Vagina (tissue), 2 donors: ENCODE measurements at regions not wholly inside any gene's neighbourhood (a gene's known extent, or its start where the extent isn't known, plus 50 kb on each side); places are given as distances from the start of the nearest gene placed in this dataset.
"Not testable (repeated sequence)": the region's sequence is repeated elsewhere in the genome, so short reads cannot be mapped to it uniquely, and the experiment has no call there.

Source experiments
- DNase-seq, 2 donors: peaks; one replicate each; pipeline ENCODE4 v3.0.0-alpha.2; 2017; ENCODE audit errors: extremely low spot score in 2 of 2
- H3K27ac ChIP-seq: fragments of 200-600 bp; sonication (generic); one replicate; pipeline ENCODE4 v1.5.1; 2019
- H3K27me3 ChIP-seq: fragments of 200-600 bp; sonication (generic); one replicate; pipeline ENCODE4 v1.5.1; 2019
- H3K36me3 ChIP-seq, 2 donors: fragments of 200-600 bp; sonication (generic); one replicate each; pipeline ENCODE4 v1.5.1; 2017 to 2019
- H3K4me1 ChIP-seq: fragments of 200-600 bp; sonication (generic); one replicate; pipeline ENCODE4 v1.5.1; 2019
- H3K4me3 ChIP-seq, 2 donors: fragments of 200-600 bp; sonication (generic); 1 replicate in 1 of 2; 2 replicates in 1 of 2; pipeline ENCODE4 v1.5.1; 2016 to 2019
- H3K9me3 ChIP-seq: fragments of 200-600 bp; sonication (generic); one replicate; pipeline ENCODE4 v1.5.1; 2019
- POLR2A ChIP-seq, 2 donors: fragments of 450-650 bp; IDR thresholded peaks; one replicate each; pipeline ENCODE4 v1.6.1; 2017; ENCODE audit warnings: antibody characterized with exemption in 2 of 2, mild to moderate bottlenecking in 2 of 2, moderate library complexity in 2 of 2
- POLR2AphosphoS5 ChIP-seq, 2 donors: sonication (generic); formaldehyde crosslinking; IDR thresholded peaks; one replicate each; pipeline ENCODE4 v1.9.0; 2017; ENCODE audit warnings: antibody characterized with exemption in 2 of 2, mild to moderate bottlenecking in 2 of 2, low read depth in 1 of 2; ENCODE audit not compliant: insufficient read depth in 1 of 2
- intact Hi-C: fragments of 100-400 bp; cut with DNase I; formaldehyde crosslinking; loops from one replicate; pipeline ENCODE4 v1.15.1; 2023
- TF ChIP-seq, protein P1 (sequence below), 3 experiments: fragments of 450-650 bp in 2 of 3; fragments of 200-600 bp in 1 of 3; sonication (generic) in 1 of 3; IDR thresholded peaks; one replicate each; pipeline ENCODE4 v1.5.1; 2017 to 2019; ENCODE audit warnings: antibody characterized with exemption in 3 of 3, mild to moderate bottlenecking in 2 of 3, moderate library complexity in 2 of 3

GRCh38 chr5:72688916-72689315, 127.5 kb upstream of the TNPO1 start:
- intact Hi-C loops: no loop called here
- TF ChIP-seq, protein P1, sequence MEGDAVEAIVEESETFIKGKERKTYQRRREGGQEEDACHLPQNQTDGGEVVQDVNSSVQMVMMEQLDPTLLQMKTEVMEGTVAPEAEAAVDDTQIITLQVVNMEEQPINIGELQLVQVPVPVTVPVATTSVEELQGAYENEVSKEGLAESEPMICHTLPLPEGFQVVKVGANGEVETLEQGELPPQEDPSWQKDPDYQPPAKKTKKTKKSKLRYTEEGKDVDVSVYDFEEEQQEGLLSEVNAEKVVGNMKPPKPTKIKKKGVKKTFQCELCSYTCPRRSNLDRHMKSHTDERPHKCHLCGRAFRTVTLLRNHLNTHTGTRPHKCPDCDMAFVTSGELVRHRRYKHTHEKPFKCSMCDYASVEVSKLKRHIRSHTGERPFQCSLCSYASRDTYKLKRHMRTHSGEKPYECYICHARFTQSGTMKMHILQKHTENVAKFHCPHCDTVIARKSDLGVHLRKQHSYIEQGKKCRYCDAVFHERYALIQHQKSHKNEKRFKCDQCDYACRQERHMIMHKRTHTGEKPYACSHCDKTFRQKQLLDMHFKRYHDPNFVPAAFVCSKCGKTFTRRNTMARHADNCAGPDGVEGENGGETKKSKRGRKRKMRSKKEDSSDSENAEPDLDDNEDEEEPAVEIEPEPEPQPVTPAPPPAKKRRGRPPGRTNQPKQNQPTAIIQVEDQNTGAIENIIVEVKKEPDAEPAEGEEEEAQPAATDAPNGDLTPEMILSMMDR (IDR thresholded peaks at IDR 0.05): no peak
- TF ChIP-seq POLR2A (IDR thresholded peaks at IDR 0.05): no peak
- no peak for TF ChIP-seq POLR2AphosphoS5 (IDR thresholded peaks at IDR 0.05; ENCODE audit: insufficient read depth in 1 of 2, low read depth in 1 of 2)
- no peaks in the 10 kb centered on the region for H3K36me3 ChIP-seq
- H3K27me3 ChIP-seq: no peaks in the 10 kb centered on the region
- H3K27ac ChIP-seq: no peak overlapping the region
- no peak for DNase-seq
- no peaks in the 10 kb centered on the region for H3K9me3 ChIP-seq
- H3K4me3 ChIP-seq: no peak overlapping the region
- no peaks in the 10 kb centered on the region for H3K4me1 ChIP-seq

- intact Hi-C loops: no loop called here
- no peaks in the 10 kb centered on the region for H3K27me3 ChIP-seq
- no peaks in the 10 kb centered on the region for H3K9me3 ChIP-seq
- no peaks in the 10 kb centered on the region for H3K36me3 ChIP-seq
- TF ChIP-seq, protein P1 (IDR thresholded peaks at IDR 0.05): no peak
- no peak for TF ChIP-seq POLR2A (IDR thresholded peaks at IDR 0.05)
- TF ChIP-seq POLR2AphosphoS5 (IDR thresholded peaks at IDR 0.05; ENCODE audit: insufficient read depth in 1 of 2, low read depth in 1 of 2): no peak
- DNase-seq: no peak
- no peaks in the 10 kb centered on the region for H3K4me1 ChIP-seq
- no peak overlapping the region for H3K4me3 ChIP-seq
- H3K27ac ChIP-seq: no peak overlapping the region
Observed at GRCh38 chr5:72687288-72687687, 129.2 kb upstream of the TNPO1 start.

GRCh38 chr5:72682561-72682960, 133.9 kb upstream of the TNPO1 start:
- no peak for DNase-seq
- H3K27ac ChIP-seq: no peak overlapping the region
- TF ChIP-seq POLR2A (IDR thresholded peaks at IDR 0.05): no peak
- no peak for TF ChIP-seq POLR2AphosphoS5 (IDR thresholded peaks at IDR 0.05; ENCODE audit: insufficient read depth in 1 of 2, low read depth in 1 of 2)
- TF ChIP-seq, protein P1 (IDR thresholded peaks at IDR 0.05): no peak
- no peaks in the 10 kb centered on the region for H3K4me1 ChIP-seq
- no peaks in the 10 kb centered on the region for H3K9me3 ChIP-seq
- H3K36me3 ChIP-seq: no peaks in the 10 kb centered on the region
- no peaks in the 10 kb centered on the region for H3K27me3 ChIP-seq
- intact Hi-C loops: no loop called here
- no peak overlapping the region for H3K4me3 ChIP-seq

GRCh38 chr5:72681781-72682180, 134.7 kb upstream of the TNPO1 start:
- no peaks in the 10 kb centered on the region for H3K9me3 ChIP-seq
- intact Hi-C loops: no loop called here
- no peak overlapping the region for H3K4me3 ChIP-seq
- H3K4me1 ChIP-seq: no peaks in the 10 kb centered on the region
- no peaks in the 10 kb centered on the region for H3K27me3 ChIP-seq
- TF ChIP-seq POLR2A (IDR thresholded peaks at IDR 0.05) (no peak), POLR2AphosphoS5 (IDR thresholded peaks at IDR 0.05; ENCODE audit: insufficient read depth in 1 of 2, low read depth in 1 of 2) (no peak)
- TF ChIP-seq, protein P1 (IDR thresholded peaks at IDR 0.05): no peak
- H3K36me3 ChIP-seq: no peaks in the 10 kb centered on the region
- no peak overlapping the region for H3K27ac ChIP-seq
- DNase-seq: no peak

DNA sequence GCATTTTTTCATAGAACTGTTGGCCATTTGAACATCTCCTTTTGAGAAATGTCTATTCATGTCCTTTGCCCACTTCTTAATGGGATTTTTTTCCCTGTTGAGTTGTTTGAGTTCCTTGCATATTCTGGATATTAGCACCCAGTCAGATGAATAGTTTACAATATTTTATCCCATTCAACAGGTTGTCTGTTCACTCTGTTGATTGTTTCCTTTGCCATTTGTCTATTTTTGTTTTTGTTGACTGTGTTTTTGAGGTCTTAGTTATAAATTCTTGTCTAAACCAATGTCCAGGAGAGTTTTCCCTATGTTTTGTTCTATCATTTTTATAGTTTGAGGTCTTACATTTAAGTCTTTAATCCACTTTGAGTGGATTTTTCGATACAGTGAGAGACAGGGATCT, 139.0 kb upstream of the TNPO1 start:
- H3K4me1 ChIP-seq: no peaks in the 10 kb centered on the region
- TF ChIP-seq POLR2AphosphoS5 (IDR thresholded peaks at IDR 0.05; ENCODE audit: insufficient read depth in 1 of 2, low read depth in 1 of 2): no peak
- TF ChIP-seq, protein P1 (IDR thresholded peaks at IDR 0.05): no peak
- TF ChIP-seq POLR2A (IDR thresholded peaks at IDR 0.05): no peak
- DNase-seq: no peak
- H3K9me3 ChIP-seq: no peaks in the 10 kb centered on the region
- H3K27me3 ChIP-seq: no peaks in the 10 kb centered on the region
- intact Hi-C loops: no loop called here
- H3K36me3 ChIP-seq: no peaks in the 10 kb centered on the region
- H3K27ac ChIP-seq: no peak overlapping the region
- H3K4me3 ChIP-seq: no peak overlapping the region

DNA sequence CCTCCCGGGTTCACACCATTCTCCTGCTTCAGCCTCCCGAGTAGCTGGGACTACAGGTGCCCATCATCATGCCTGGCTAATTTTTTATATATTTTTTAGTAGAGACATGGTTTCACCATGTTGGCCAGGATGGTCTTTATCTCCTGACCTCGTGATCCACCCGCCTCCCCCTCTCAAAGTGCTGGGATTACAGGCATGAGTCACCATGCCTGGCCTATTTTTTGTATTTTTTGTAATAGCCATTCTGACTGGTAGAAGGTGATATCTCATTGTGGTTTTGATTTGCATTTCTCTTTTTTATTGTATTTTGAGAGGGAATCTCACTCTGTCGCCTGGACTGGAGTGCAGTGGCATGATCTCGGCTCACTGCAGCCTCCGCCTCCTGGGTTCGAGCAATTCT, 139.6 kb upstream of the TNPO1 start:
- H3K27ac ChIP-seq, H3K36me3 ChIP-seq, H3K27me3 ChIP-seq, H3K4me1 ChIP-seq, DNase-seq, H3K9me3 ChIP-seq, intact Hi-C loops, H3K4me3 ChIP-seq: not testable (repeated sequence)
